ENCODE measurements at regions not wholly inside any gene's neighbourhood (a gene's known extent, or its start where the extent isn't known, plus 50 kb on each side); places are given as distances from the start of the nearest gene placed in this dataset.

- TF ChIP-seq CTCF (conservative IDR thresholded peaks at IDR 0.05): no peak
- TF ChIP-seq ZFX (IDR thresholded peaks at IDR 0.05): no peak
These were observed 79.3 kb upstream of the ZNF32 start for GRCh38 chr10:43727935-43728334.
